ENCODE measurements at regions not wholly inside any gene's neighbourhood (a gene's known extent, or its start where the extent isn't known, plus 50 kb on each side); places are given as distances from the start of the nearest gene placed in this dataset.

DNA sequence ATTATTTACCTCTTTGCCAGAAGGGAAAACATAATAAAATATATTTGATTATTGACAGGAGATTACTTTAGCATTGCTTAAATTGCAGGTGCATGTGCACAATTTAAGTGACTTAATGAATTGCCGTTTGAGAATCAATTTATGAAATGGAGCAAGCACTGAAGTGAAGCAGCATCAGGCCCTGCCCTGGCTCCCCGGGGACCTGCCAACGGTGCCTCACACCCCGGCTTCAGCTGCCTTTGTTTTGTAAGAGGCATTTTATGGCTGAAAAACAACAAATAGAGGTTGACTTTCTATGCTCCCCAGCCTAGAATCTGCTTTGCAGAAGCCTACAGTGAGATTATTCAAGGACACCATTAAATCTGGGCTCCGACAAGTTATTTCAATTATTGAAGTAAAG lies 359.1 kb upstream of the IRX4 start:
- Histone ChIP-seq H2AFZ (ENCODE audit: low read depth, low read length) (no peak overlapping the region), H3K4me2 (ENCODE audit: low read length) (no peak overlapping the region), H3K4me3 (ENCODE audit: low read length) (no peak overlapping the region), H3K27me3 (ENCODE audit: insufficient read depth, low read depth, low read length) (no peaks in the 10 kb centered on the region), H4K20me1 (ENCODE audit: insufficient read depth) (no peaks in the 10 kb centered on the region), H3K9ac (ENCODE audit: low read length) (no peak overlapping the region), H3K27ac (ENCODE audit: low read length) (no peak overlapping the region), H3F3A (ENCODE audit: insufficient read depth, low read length, poor library complexity, severe bottlenecking) (no peaks in the 10 kb centered on the region), H3K9me2 (ENCODE audit: insufficient read depth, low read length) (no peaks in the 10 kb centered on the region), H3K9me3 (ENCODE audit: low read length) (no peaks in the 10 kb centered on the region), H3K79me2 (replicated peaks; ENCODE audit: insufficient read depth, low read length) (no peaks in the 10 kb centered on the region), H3K36me3 (ENCODE audit: insufficient read depth, low read length) (no peaks in the 10 kb centered on the region)
- TF ChIP-seq EZH2 (IDR thresholded peaks at IDR 0.05; ENCODE audit: borderline replicate concordance, insufficient read depth, low read length, poor library complexity, severe bottlenecking) (no peak), TAF1 (IDR thresholded peaks at IDR 0.05; ENCODE audit: low read depth) (no peak), POLR2AphosphoS5 (IDR thresholded peaks at IDR 0.05) (no peak), RAD21 (conservative IDR thresholded peaks at IDR 0.05) (no peak), EP300 (conservative IDR thresholded peaks at IDR 0.05; ENCODE audit: poor library complexity, severe bottlenecking) (no peak), SMC3 (conservative IDR thresholded peaks at IDR 0.05; ENCODE audit: poor library complexity) (no peak), MXI1 (conservative IDR thresholded peaks at IDR 0.05; ENCODE audit: poor library complexity, severe bottlenecking) (no peak)
- TF ChIP-seq, protein P1, sequence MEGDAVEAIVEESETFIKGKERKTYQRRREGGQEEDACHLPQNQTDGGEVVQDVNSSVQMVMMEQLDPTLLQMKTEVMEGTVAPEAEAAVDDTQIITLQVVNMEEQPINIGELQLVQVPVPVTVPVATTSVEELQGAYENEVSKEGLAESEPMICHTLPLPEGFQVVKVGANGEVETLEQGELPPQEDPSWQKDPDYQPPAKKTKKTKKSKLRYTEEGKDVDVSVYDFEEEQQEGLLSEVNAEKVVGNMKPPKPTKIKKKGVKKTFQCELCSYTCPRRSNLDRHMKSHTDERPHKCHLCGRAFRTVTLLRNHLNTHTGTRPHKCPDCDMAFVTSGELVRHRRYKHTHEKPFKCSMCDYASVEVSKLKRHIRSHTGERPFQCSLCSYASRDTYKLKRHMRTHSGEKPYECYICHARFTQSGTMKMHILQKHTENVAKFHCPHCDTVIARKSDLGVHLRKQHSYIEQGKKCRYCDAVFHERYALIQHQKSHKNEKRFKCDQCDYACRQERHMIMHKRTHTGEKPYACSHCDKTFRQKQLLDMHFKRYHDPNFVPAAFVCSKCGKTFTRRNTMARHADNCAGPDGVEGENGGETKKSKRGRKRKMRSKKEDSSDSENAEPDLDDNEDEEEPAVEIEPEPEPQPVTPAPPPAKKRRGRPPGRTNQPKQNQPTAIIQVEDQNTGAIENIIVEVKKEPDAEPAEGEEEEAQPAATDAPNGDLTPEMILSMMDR (IDR thresholded peaks at IDR 0.05; ENCODE audit: poor library complexity, severe bottlenecking): no peak
- TF ChIP-seq, protein P2, sequence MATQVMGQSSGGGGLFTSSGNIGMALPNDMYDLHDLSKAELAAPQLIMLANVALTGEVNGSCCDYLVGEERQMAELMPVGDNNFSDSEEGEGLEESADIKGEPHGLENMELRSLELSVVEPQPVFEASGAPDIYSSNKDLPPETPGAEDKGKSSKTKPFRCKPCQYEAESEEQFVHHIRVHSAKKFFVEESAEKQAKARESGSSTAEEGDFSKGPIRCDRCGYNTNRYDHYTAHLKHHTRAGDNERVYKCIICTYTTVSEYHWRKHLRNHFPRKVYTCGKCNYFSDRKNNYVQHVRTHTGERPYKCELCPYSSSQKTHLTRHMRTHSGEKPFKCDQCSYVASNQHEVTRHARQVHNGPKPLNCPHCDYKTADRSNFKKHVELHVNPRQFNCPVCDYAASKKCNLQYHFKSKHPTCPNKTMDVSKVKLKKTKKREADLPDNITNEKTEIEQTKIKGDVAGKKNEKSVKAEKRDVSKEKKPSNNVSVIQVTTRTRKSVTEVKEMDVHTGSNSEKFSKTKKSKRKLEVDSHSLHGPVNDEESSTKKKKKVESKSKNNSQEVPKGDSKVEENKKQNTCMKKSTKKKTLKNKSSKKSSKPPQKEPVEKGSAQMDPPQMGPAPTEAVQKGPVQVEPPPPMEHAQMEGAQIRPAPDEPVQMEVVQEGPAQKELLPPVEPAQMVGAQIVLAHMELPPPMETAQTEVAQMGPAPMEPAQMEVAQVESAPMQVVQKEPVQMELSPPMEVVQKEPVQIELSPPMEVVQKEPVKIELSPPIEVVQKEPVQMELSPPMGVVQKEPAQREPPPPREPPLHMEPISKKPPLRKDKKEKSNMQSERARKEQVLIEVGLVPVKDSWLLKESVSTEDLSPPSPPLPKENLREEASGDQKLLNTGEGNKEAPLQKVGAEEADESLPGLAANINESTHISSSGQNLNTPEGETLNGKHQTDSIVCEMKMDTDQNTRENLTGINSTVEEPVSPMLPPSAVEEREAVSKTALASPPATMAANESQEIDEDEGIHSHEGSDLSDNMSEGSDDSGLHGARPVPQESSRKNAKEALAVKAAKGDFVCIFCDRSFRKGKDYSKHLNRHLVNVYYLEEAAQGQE (IDR thresholded peaks at IDR 0.05; ENCODE audit: borderline replicate concordance): no peak

DNA sequence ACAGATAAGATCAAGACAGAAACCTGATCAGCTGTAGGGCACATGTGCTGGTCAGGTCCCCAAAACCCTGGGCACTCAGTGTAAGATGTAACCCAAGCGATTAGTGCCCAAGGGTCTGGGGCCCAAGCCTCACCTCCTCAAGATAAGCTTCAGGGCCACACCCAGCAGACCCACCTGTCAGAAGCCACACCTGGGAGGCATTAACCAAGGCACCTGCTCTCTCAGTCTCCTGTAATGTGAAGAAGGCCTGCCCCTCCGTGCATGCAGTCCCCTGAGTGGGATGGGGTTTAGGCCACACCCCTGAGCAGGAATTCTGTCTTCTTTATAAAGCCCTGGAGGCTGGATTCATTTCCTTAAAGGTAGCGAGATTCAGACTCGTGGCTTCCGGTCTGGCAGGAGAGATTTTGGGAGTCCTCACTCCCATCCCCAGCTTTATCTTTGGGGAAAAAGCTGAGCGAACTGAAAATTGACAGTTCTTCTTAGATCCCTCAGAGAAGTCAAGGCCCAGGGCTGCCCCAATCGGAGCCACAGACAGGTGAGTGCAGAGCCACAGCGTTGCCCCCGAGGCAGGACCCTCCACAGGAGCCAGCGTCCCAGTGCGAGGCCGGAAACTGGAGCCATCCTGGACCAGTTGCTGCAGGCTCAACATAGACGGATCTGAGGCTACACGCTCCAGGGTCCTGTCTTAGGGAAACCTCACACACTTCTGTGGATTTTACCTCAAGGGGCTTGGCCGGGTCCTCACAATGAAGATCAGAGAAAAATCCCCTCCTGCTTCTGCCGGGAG lies 357.6 kb upstream of the IRX4 start:
- no peaks in the 10 kb centered on the region for H4K20me1 ChIP-seq (ENCODE audit: insufficient read depth)
- TF ChIP-seq MXI1 (conservative IDR thresholded peaks at IDR 0.05; ENCODE audit: poor library complexity, severe bottlenecking) (no peak), POLR2AphosphoS5 (IDR thresholded peaks at IDR 0.05) (no peak), EP300 (conservative IDR thresholded peaks at IDR 0.05; ENCODE audit: poor library complexity, severe bottlenecking) (no peak), TAF1 (IDR thresholded peaks at IDR 0.05; ENCODE audit: low read depth) (no peak), SMC3 (conservative IDR thresholded peaks at IDR 0.05; ENCODE audit: poor library complexity) (no peak), RAD21 (conservative IDR thresholded peaks at IDR 0.05) (no peak), EZH2 (IDR thresholded peaks at IDR 0.05; ENCODE audit: borderline replicate concordance, insufficient read depth, low read length, poor library complexity, severe bottlenecking) (no peak)
- TF ChIP-seq, protein P2 (IDR thresholded peaks at IDR 0.05; ENCODE audit: borderline replicate concordance): no peak
- TF ChIP-seq, protein P1 (IDR thresholded peaks at IDR 0.05; ENCODE audit: poor library complexity, severe bottlenecking): no peak
- H2AFZ ChIP-seq (ENCODE audit: low read depth, low read length): no peak overlapping the region
- H3K36me3 ChIP-seq (ENCODE audit: insufficient read depth, low read length): no peaks in the 10 kb centered on the region
- H3K9me2 ChIP-seq (ENCODE audit: insufficient read depth, low read length): no peaks in the 10 kb centered on the region
- H3K9ac ChIP-seq (ENCODE audit: low read length): no peak overlapping the region
- no peak overlapping the region for H3K27ac ChIP-seq (ENCODE audit: low read length)
- H3K4me2 ChIP-seq (ENCODE audit: low read length): no peak overlapping the region
- no peak overlapping the region for H3K4me3 ChIP-seq (ENCODE audit: low read length)
- no peaks in the 10 kb centered on the region for H3F3A ChIP-seq (ENCODE audit: insufficient read depth, low read length, poor library complexity, severe bottlenecking)
- H3K79me2 ChIP-seq (replicated peaks; ENCODE audit: insufficient read depth, low read length): no peaks in the 10 kb centered on the region
- peaks cover 3% of the 10 kb centered on the region for H3K9me3 ChIP-seq (ENCODE audit: low read length)
- H3K27me3 ChIP-seq (ENCODE audit: insufficient read depth, low read depth, low read length): no peaks in the 10 kb centered on the region

Data from neural cell (in vitro differentiated cells).